NCI-H1436 treated with DMSO at 0.1 percent for 48 hours (cell line): ENCODE measurements at regions not wholly inside any gene's neighbourhood (a gene's known extent, or its start where the extent isn't known, plus 50 kb on each side); places are given as distances from the start of the nearest gene placed in this dataset.
"Not testable (repeated sequence)": the region's sequence is repeated elsewhere in the genome, so short reads cannot be mapped to it uniquely, and the experiment has no call there.

ENCODE experiments used
- DNase-seq: peaks from one replicate; lab custom pipeline; 2025; lab: John Stamatoyannopoulos, UW

GRCh38 chrX:40243755-40244515 lies 146.2 kb upstream of the BCOR start:
- no peak for DNase-seq

DNA sequence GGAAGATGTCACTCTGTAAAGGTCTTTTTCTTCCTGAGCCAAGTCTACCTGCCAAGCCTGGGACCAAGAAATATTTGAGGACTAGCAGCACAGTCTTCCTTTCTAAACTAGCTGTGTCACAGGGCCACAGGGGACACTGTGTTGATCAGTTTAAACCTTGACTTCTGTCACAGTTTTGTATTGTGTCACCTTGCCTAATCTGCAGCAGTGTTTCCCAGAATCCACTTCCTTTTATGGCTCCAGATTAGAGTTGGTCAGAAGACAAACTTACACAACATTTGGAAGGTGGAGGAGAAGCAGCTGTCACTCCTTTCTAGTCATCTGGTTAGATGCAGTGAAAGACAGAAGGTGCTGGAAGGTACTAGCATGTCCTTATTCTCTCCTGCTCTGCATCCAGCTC lies 143.1 kb upstream of the BCOR start:
- no peak for DNase-seq

DNA sequence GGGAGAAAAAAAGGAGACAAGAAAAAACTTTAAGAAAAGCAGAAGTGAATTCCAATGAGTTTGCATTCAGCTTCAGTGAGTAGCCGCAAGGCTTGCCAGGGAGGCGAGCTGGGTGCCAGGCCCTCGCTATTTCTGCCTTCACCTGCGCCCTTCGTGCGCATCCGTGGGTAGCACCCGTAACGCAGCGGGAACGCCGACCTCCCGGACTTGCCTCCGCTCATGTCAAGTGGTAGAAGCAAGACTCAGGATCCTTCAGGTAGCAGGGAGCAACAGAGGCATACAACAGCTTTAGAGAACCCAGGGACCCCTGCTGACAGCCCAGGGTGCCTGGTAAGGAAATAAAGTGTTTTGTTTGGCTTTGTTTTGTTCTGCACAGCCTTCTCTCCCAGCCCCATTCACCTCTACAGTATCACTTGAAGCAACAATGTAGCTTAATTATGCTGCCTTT lies 140.0 kb upstream of the BCOR start:
- DNase-seq = no peak

DNA sequence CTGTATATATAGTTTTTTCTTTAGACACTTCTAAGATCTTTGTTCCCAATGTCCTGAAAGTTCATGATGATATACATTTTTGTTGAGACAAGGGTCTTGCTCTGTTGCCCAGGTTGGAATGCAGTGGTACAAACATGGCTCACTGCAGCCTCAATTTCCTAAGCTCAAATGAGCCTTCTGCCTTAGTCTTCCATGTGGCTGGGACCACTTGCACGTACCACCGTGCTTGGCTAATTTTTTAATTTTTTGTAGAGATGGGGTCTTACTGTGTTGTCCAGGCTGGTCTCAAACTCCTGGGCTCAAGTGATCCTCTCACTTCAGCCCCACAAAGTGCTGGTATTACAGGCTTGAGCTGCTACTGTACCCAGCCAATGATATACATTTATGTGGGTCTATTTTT lies 132.9 kb upstream of the BCOR start:
- no peak for DNase-seq

DNA sequence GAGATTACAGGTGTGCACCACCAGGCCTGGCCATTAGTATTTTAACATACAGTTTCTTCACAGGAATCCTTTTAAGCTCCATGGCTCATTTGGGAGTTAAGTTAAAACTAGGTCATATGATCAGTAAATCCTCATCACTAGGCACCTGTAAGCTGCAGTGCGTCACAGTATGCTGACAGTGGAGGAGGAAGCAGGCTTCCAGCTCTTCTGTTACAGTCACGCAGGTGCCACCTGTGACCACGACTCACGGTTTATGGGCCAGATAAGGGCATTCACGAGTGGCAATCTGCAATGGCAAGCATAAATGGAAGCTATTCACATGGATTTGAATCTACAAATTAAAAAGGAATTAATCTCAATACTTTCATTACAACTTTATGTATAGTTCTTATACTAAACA lies 129.4 kb upstream of the BCOR start:
- no peak for DNase-seq

GRCh38 chrX:40224658-40225057 lies 126.9 kb upstream of the BCOR start:
- DNase-seq = no peak

DNA sequence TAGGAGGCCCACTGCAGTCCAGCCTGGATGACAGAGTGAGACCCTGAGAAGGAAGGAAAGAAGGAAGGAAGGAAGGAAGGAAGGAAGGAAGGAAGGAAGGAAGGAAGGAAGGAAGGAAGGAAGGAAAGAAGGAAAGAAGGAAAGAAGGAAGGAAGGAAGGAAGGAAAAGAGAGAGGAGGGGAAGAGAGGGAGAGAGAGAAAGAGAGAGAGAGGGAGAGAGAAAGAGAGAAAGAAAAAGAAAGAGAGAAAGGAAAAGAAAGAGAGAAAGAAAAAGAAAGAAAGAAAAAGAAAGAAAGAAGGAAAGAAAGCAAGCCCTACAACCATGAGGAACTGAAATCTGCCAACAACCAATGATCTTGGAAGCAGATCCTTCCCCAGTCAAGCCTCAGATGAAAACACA lies 124.9 kb upstream of the BCOR start:
- not testable (repeated sequence) for DNase-seq

DNA sequence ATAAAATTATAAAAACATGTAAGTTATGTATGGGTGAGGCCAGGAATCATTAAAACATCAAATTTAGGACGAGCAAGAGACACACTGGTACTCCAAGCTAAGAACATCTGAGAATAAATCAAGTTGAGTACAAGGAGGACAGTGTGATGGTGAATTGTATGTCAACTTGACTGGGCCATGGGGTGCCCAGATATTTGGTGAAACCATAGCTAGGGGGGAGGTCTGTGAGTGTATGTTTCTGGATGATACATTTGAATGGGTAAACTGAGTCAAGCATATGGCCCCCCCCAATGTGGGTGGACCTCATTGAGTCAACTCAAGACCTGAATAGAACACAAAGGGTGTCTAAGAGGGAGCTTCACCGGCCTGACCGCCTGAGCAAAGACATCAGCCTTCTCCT lies 115.3 kb upstream of the BCOR start:
- no peak for DNase-seq

GRCh38 chrX:40209951-40210617 lies 112.3 kb upstream of the BCOR start:
- no peak for DNase-seq

DNA sequence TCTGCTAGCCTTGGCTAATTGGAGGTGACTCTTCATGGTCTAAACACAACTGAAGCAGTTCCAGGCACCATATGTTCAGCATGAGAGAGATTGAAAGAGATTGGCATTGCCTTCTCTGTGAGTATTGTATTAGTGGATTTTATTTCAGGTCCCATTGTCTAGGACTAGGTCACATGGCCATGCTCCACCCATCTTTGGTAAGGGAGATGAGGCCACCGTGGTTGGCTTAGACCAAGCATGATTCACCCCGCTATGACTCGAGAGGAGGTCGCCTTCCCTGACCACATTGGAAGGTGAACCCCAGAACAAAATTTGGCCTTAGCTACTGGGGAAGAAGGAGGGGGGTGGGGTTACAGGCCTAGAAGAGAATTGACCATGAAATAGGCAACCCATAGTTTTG lies 109.9 kb upstream of the BCOR start:
- no peak for DNase-seq

DNA sequence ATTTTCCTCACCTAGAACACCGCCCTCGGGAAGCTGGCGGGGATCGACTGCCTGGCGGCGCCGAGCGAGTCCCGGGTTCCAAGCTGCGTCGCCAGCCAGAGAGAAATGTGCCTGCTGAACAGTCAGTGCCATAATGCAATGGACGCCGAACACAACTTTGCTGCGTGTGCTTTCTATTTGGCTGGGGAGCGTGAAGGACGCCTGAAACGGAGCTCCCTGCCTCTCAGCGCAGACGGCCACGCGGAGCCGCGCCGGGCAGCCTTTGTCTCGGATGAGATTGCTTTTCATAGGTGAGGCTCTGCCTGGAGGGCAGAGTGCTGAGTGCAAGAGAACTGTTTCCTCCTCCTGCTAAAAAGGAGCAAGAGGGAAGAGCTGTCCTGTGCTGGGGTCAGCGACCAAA lies 107.7 kb upstream of the BCOR start:
- no peak for DNase-seq

- no peak for DNase-seq
These were observed 104.7 kb upstream of the BCOR start for GRCh38 chrX:40202456-40202855.

DNA sequence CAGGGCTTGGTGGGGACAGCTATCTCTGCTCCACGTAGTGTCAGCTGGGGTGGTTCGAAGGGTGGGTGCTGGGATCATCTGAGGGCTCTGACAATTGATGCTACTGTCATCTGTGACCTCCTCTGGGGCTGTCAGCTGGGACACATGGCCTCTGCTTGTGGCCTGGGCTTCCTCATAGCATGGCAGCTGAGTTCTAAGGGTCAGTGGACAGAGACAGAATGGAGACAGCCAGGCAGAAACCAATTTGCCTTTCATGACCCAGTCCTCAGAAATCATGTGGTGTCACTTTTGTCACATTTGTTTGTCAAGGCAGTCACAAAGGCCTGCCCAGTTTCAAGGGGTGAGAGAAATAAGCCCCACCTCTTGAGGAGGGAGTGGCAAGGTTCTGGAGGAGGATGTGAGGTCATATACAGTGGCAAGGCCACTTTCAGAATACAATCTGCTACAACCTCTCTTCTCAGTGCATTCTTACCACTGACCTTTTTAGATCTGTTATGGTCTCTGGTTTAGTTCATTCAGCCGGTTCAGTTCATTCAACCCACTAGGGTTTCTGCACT lies 103.6 kb upstream of the BCOR start:
- no peak for DNase-seq

GRCh38 chrX:40199704-40200103 lies 101.9 kb upstream of the BCOR start:
- DNase-seq = no peak

DNA sequence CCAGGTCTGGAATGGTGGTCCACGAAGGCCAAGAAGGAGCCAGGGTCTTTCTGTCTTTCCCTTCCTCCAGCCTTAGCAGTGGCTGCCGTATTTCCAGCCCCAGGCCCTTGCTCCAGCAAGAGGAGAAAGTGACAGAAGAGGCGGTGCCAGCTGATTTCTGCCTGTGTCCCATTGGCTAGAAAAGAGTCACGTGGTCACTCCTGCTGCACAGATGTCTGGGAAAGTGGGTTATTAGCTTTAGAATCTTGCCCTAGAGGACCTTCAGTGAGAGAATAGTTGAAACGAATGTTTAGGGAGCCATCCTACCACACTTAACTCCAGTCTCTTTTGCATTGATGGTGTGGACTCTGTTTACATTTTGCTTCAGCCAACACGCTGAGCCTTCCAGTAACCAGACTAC lies 99.3 kb upstream of the BCOR start:
- no peak for DNase-seq

GRCh38 chrX:40195368-40195767 lies 97.6 kb upstream of the BCOR start:
- DNase-seq = no peak

DNA sequence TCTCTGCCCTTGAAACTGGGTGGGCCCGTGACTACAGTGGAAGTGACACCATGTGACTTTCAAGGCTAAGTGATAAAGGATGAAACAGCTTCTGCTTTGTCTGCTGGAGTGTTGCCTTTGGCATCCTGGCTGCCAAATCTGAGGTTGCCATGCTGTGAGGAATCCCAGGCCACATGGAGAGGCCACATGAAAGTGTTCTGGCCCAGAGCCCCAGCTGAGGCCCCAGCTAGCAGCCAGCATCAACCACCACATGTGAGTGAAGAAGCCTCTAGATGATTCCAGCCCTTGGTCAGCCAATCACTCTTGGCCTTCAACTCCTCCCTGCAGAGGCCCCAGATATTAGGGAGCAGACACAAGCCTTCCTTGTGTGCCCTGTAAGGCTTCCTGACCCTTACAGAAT lies 94.4 kb upstream of the BCOR start:
- no peak for DNase-seq

DNA sequence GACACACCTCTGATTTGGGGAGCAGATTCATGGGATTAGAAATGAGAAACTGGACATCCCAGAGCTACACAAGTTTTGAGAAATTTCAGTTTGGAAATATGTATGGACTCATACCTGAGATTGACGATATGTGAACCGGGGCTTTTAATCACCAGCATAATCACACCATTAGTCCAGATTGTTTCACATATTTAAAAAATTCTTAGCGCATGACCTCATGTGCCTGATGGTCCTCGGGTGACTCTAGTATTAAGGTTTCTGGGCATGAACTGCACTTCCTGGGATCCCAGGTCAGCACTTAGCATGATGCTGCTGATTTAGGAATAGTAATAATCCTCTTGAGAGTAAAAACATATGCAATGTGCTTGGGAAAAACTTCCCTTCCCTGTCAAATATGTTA lies 91.9 kb upstream of the BCOR start:
- no peak for DNase-seq

- DNase-seq = no peak
These were observed 91.0 kb upstream of the BCOR start for GRCh38 chrX:40188573-40189417.

DNA sequence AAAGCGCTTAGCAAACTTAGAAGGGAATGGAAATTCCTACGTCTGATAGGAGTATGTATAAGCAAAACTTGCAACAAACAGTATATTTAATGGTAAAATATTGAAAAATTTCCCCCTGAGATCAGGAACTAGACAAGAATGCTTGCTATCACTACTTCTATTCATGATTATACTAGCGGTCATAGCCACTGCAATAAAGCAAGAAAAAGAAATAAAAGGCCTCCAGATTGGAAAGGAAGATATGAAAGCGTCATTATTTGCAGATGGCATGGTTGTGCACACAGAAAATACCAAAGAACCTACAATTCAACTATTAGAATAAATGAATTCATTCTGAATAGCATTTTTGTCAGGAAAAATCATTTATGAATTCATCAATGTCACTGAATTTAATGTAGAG lies 87.2 kb upstream of the BCOR start:
- DNase-seq = no peak

- DNase-seq = no peak
These were observed 84.9 kb upstream of the BCOR start for GRCh38 chrX:40182615-40183014.

DNA sequence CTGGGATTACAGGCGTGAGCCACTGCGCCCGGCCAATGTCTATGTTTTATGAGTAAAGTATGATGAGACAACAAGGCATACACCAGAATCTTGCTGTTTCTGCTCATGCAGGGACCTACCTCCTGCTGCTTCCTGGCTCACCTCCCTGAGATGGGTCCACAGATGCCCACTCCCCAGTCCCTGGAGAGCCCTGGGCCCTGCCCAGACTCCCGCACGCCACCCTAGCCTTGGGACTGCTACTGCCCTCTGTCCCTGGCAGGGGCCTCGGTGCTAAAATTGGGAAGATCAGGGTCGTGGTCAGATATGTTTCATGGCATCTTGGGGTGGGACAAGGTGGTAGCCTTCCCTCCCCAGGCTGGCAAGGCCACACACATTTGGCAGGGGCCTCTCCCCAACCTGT lies 84.3 kb upstream of the BCOR start:
- DNase-seq = no peak

DNA sequence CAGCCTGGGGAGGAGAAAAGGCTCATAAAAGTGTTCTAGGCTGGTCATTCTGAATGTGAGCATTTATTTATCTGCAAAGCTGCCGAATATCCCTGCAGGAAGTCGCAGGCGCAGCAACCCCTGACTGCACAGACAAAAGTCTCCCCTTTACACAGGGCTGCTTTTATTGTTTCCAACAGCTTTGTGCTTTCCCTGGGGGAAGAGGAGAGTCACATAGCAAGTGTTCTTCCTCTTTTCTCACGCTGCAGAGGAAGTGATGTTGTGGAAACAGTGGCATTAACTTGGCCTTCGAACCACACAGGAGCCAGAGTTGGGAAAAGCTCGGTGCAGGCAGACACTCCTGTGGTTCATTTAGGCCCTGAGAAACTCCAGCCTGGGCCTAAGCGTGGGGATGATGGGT lies 81.5 kb upstream of the BCOR start:
- DNase-seq = no peak
